Keratinocyte (primary cell): ENCODE measurements at regions not wholly inside any gene's neighbourhood (a gene's known extent, or its start where the extent isn't known, plus 50 kb on each side); places are given as distances from the start of the nearest gene placed in this dataset.

Experiments used
- DNase-seq: peaks from one replicate; pipeline ENCODE4 v3.0.0-alpha.2; 2011; ENCODE audit warnings: low read depth, missing footprints, low spot score
- FAIRE-seq: peaks from 2 replicates; lab custom pipeline; 2011; peaks lifted over from hg19 to GRCh38; lab: Jason Lieb, UNC
- H2AFZ ChIP-seq: 2 replicates; pipeline ENCODE4 v1.6.0; 2012; ENCODE audit warnings: low read length, control low read depth, inconsistent platforms; ENCODE audit not compliant: control insufficient read depth
- H3K27ac ChIP-seq: 2 replicates; pipeline ENCODE4 v1.5.1; 2011; ENCODE audit warnings: low read length; ENCODE audit not compliant: control insufficient read depth, insufficient read depth
- H3K27me3 ChIP-seq: 3 replicates; pipeline ENCODE4 v1.6.0; 2011; ENCODE audit warnings: low read length; ENCODE audit not compliant: control insufficient read depth, insufficient read depth; ENCODE audit errors: extremely low read depth
- H3K36me3 ChIP-seq, 2 experiments: 2 replicates in 1 of 2; 3 replicates in 1 of 2; pipeline ENCODE4 v1.5.1; 2011; ENCODE audit warnings: low read length in 2 of 2, mild to moderate bottlenecking in 1 of 2; ENCODE audit not compliant: control insufficient read depth in 2 of 2, insufficient read depth in 2 of 2; ENCODE audit errors: extremely low read depth in 1 of 2
- H3K4me1 ChIP-seq: 3 replicates; pipeline ENCODE4 v1.5.1; 2011; ENCODE audit warnings: low read length; ENCODE audit not compliant: control insufficient read depth, insufficient read depth; ENCODE audit errors: extremely low read depth
- H3K4me2 ChIP-seq: 3 replicates; pipeline ENCODE4 v1.6.0; 2011; ENCODE audit warnings: low read depth, low read length; ENCODE audit not compliant: control insufficient read depth, insufficient read depth; ENCODE audit errors: extremely low read depth
- H3K4me3 ChIP-seq, 3 experiments: fragments of 200-600 bp in 1 of 3; sonication (generic) in 1 of 3; 2 replicates in 2 of 3; 3 replicates in 1 of 3; pipeline ENCODE4 v1.5.1; 2011 to 2016; ENCODE audit warnings: low read length in 3 of 3, mild to moderate bottlenecking in 3 of 3, control low read depth in 2 of 3, inconsistent platforms in 1 of 3, low read depth in 1 of 3, mixed read lengths in 1 of 3, mixed run types in 1 of 3, moderate library complexity in 1 of 3; ENCODE audit not compliant: control insufficient read depth in 2 of 3, insufficient read depth in 2 of 3; ENCODE audit errors: extremely low read depth in 1 of 3
- H3K79me2 ChIP-seq: 2 replicates; pipeline ENCODE4 v1.6.0; 2012; ENCODE audit warnings: low read length; ENCODE audit not compliant: control insufficient read depth, insufficient read depth
- H3K9ac ChIP-seq: 3 replicates; pipeline ENCODE4 v1.6.0; 2011; ENCODE audit warnings: low read length; ENCODE audit not compliant: control insufficient read depth, insufficient read depth; ENCODE audit errors: extremely low read depth
- H3K9me1 ChIP-seq: 3 replicates; pipeline ENCODE4 v1.6.0; 2011; ENCODE audit warnings: low read length; ENCODE audit not compliant: control insufficient read depth, insufficient read depth; ENCODE audit errors: extremely low read depth
- H3K9me3 ChIP-seq: 2 replicates; pipeline ENCODE4 v1.5.1; 2012; ENCODE audit warnings: low read depth, low read length; ENCODE audit not compliant: control insufficient read depth
- H4K20me1 ChIP-seq: 3 replicates; pipeline ENCODE4 v1.6.0; 2011; ENCODE audit warnings: low read length; ENCODE audit not compliant: control insufficient read depth, insufficient read depth; ENCODE audit errors: extremely low read depth
- CTCF ChIP-seq, 3 experiments: IDR thresholded peaks in 1 of 3; conservative IDR thresholded peaks in 1 of 3; optimal IDR thresholded peaks in 1 of 3; 2 replicates in 2 of 3; 3 replicates in 1 of 3; pipeline versions ENCODE3 to v1.5.1; 2011; ENCODE audit warnings: low read length in 3 of 3, mild to moderate bottlenecking in 3 of 3, moderate library complexity in 2 of 3, control low read depth in 1 of 3, inconsistent platforms in 1 of 3; ENCODE audit not compliant: insufficient read depth in 2 of 3; ENCODE audit errors: extremely low read depth in 1 of 3
- EZH2 ChIP-seq: IDR thresholded peaks from one replicate; pipeline ENCODE4 v1.6.1; 2012; ENCODE audit warnings: inconsistent platforms, mild to moderate bottlenecking, low read length, moderate library complexity
- dilution Hi-C: fragments of 300-500 bp; cut with MboI; formaldehyde crosslinking; loops from one replicate; pipeline ENCODE4 v1.7.0; 2020; ENCODE audit warnings: low sequenced_read_pairs; ENCODE audit not compliant: extremely low pct_ligation_motif_present

DNA sequence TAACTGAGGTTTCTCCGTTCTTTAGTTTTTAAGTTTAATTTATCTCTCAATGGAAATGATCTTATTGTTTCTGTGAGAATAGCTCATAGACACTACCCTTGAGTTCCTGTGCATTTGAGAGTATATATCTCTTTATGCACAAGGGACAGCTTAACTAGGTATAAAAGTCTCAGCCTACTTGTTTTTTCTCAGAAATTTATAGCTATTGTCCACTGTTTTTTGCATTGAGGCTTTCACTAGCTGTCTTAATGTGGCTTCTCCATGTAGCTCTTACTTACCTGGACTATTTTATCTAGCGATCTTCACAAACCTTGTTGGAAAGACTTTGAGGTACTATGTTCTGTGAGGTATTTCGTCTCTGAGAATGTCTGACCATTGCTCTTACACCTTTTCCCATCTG, 153.9 kb upstream of the RTL1 start:
- no peaks in the 10 kb centered on the region for H3K9me1 ChIP-seq
- H4K20me1 ChIP-seq = no peaks in the 10 kb centered on the region
- dilution Hi-C loops = no loop called here
- H3K79me2 ChIP-seq = no peaks in the 10 kb centered on the region
- no peak overlapping the region for H3K27ac ChIP-seq
- no peak overlapping the region for H2AFZ ChIP-seq
- H3K4me3 ChIP-seq = no peak overlapping the region
- H3K4me1 ChIP-seq = no peaks in the 10 kb centered on the region
- FAIRE-seq (no peak), DNase-seq (no peak)
- peaks cover 5% of the 10 kb centered on the region for H3K9me3 ChIP-seq
- H3K36me3 ChIP-seq = no peaks in the 10 kb centered on the region
- TF ChIP-seq EZH2 (no peak), CTCF (optimal IDR thresholded peaks at IDR 0.05 in 1 of 3, IDR thresholded peaks at IDR 0.05 in 1 of 3, conservative IDR thresholded peaks at IDR 0.05 in 1 of 3; ENCODE audit: extremely low read depth in 1 of 3, insufficient read depth in 2 of 3, low read length in 3 of 3) (no peak)
- H3K4me2 ChIP-seq = no peak overlapping the region
- H3K27me3 ChIP-seq = no peaks in the 10 kb centered on the region
- no peak overlapping the region for H3K9ac ChIP-seq

- H3K27me3 ChIP-seq = no peaks in the 10 kb centered on the region
- H2AFZ ChIP-seq = no peak overlapping the region
- H3K27ac ChIP-seq = no peak overlapping the region
- no peak overlapping the region for H3K4me2 ChIP-seq
- H3K36me3 ChIP-seq = no peaks in the 10 kb centered on the region
- DNase-seq (no peak), FAIRE-seq (no peak)
- H3K4me3 ChIP-seq = no peak overlapping the region
- no peak overlapping the region for H3K9ac ChIP-seq
- no peaks in the 10 kb centered on the region for H3K4me1 ChIP-seq
- no peaks in the 10 kb centered on the region for H4K20me1 ChIP-seq
- peaks cover 5% of the 10 kb centered on the region for H3K9me3 ChIP-seq
- dilution Hi-C loops = no loop called here
- TF ChIP-seq EZH2 = no peak
- TF ChIP-seq CTCF (optimal IDR thresholded peaks at IDR 0.05 in 1 of 3, IDR thresholded peaks at IDR 0.05 in 1 of 3, conservative IDR thresholded peaks at IDR 0.05 in 1 of 3; ENCODE audit: extremely low read depth in 1 of 3, insufficient read depth in 2 of 3, low read length in 3 of 3) = no peak
- no peaks in the 10 kb centered on the region for H3K9me1 ChIP-seq
- H3K79me2 ChIP-seq = no peaks in the 10 kb centered on the region
Measured at GRCh38 chr14:101058571-101058970, 155.0 kb upstream of the RTL1 start.
